AG10803 (cell line): ENCODE measurements at regions not wholly inside any gene's neighbourhood (a gene's known extent, or its start where the extent isn't known, plus 50 kb on each side); places are given as distances from the start of the nearest gene placed in this dataset.
"Not testable (repeated sequence)": the region's sequence is repeated elsewhere in the genome, so short reads cannot be mapped to it uniquely, and the experiment has no call there.

ENCODE experiments used
- DNase-seq: peaks from one replicate; pipeline ENCODE4 v3.0.0; 2010; ENCODE audit warnings: low read depth
- H3K4me3 ChIP-seq: 2 replicates; pipeline ENCODE4 v1.5.1; 2011; ENCODE audit warnings: mild to moderate bottlenecking, low read length, control low read depth
- CTCF ChIP-seq: conservative IDR thresholded peaks from 2 replicates; pipeline ENCODE4 v1.5.1; 2011; ENCODE audit warnings: mild to moderate bottlenecking, low read length, control low read depth, inconsistent platforms

DNA sequence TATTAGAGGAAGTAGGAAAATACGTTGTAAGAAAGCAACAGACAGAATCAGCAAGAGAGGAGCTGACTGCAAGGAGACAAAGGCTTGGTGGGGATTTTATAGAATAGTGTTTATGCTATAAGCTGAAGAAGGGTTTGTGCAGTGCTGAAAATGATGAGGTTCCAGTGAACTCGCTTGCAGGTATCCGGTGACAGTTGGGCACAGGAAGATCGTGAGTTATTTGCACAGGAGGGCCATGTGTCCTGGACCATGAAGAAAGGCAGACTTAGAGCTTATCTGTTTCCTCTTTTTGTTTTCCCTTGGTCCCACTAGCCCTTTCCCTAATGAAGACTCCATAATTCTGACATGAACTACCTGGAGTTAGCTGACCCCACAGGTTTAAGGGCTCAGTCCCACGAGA is 61.4 kb downstream of the NXNL2 start:
- no peak for DNase-seq
- no peak for TF ChIP-seq CTCF
- no peak overlapping the region for H3K4me3 ChIP-seq

GRCh38 chr9:88604836-88605511 is 70.0 kb downstream of the NXNL2 start:
- H3K4me3 ChIP-seq, result no peak overlapping the region
- DNase-seq, result no peak
- TF ChIP-seq CTCF, result no peak

GRCh38 chr9:88605512-88606362 is 70.8 kb downstream of the NXNL2 start:
- TF ChIP-seq CTCF, result no peak
- no peak overlapping the region for H3K4me3 ChIP-seq
- DNase-seq, result peak; percentile 67

DNA sequence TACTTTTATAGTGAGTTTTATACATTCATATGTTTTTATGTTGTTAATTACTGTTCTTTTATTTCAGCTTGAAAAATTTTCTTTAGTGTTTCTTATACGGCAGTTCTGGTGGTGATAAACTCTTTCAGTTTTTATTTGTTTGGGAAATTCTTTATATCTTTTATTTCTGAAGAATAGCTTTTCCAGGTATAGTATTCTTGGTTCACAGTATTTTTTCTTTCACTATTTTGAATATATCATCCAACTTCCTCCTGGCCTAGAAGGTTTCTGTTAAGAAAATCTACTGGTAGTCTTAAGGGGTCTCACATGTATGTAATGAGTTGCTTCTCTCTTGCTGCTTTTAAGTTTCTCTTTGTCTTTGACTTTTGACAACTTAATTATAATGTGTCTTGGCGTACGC is 79.4 kb downstream of the NXNL2 start:
- DNase-seq, result no peak
- H3K4me3 ChIP-seq, result no peak overlapping the region
- no peak for TF ChIP-seq CTCF

GRCh38 chr9:88623698-88624097 is 88.7 kb downstream of the NXNL2 start:
- no peak overlapping the region for H3K4me3 ChIP-seq
- no peak for TF ChIP-seq CTCF
- DNase-seq, result no peak

DNA sequence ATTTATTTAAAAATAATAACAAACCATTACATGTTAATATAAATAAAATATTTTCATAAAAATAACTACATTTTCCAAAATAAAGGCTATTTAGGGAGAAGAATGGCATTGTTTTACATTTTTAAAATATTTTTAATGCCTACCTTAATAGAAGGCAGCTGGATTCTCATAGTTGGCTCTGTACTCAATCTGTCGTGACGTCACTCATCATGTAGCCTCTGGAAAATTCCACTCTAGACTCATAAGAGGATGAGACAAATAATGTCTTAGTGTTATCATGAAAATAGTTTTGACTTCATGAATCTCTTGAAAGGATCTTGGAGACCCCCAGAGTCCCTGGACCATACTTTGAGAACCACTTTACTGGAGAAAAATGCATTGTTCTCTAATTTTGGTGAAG is 93.1 kb downstream of the NXNL2 start:
- no peak overlapping the region for H3K4me3 ChIP-seq
- peak; percentile 76 for DNase-seq
- no peak for TF ChIP-seq CTCF

DNA sequence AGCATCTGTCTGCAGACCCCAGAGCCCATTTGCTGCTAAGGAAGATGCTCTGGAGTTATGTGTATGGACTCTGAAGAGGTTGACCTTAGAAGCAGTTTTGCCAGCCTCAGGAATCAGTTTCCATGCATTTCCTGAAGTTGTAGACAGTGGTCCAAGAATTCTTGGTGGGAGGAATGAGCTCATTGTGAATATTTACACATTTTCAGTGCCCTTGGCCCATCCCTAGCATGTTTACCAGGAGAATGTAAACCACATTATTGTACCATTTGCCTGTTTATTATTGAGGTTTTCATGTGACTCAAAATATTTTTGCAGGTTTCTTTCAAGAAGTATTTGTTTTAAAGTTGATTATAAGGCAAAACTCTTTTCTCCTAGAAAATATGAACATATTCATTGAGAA is 93.8 kb downstream of the NXNL2 start:
- peak; percentile 67 for DNase-seq
- TF ChIP-seq CTCF, result no peak
- no peak overlapping the region for H3K4me3 ChIP-seq

- not testable (repeated sequence) for DNase-seq, H3K4me3 ChIP-seq
Measured at GRCh38 chr9:88630574-88630973, 95.6 kb downstream of the NXNL2 start.
